ENCODE measurements at regions not wholly inside any gene's neighbourhood (a gene's known extent, or its start where the extent isn't known, plus 50 kb on each side); places are given as distances from the start of the nearest gene placed in this dataset.
"Not testable (repeated sequence)": the region's sequence is repeated elsewhere in the genome, so short reads cannot be mapped to it uniquely, and the experiment has no call there.

GRCh38 chr10:58070956-58071355 lies 196.7 kb downstream of the IPMK start:
- no peak for TF ChIP-seq CTCF (IDR thresholded peaks at IDR 0.05)
- no peak for TF ChIP-seq ZFX (IDR thresholded peaks at IDR 0.05; ENCODE audit: borderline replicate concordance)
- H3K27ac ChIP-seq, result no peak overlapping the region

GRCh38 chr10:58068809-58069208 lies 198.9 kb downstream of the IPMK start:
- H3K27ac ChIP-seq, result no peak overlapping the region
- no peak for TF ChIP-seq CTCF (IDR thresholded peaks at IDR 0.05)
- TF ChIP-seq ZFX (IDR thresholded peaks at IDR 0.05; ENCODE audit: borderline replicate concordance), result no peak

GRCh38 chr10:58066979-58067378 lies 200.7 kb downstream of the IPMK start:
- TF ChIP-seq CTCF (IDR thresholded peaks at IDR 0.05), result no peak
- no peak for TF ChIP-seq ZFX (IDR thresholded peaks at IDR 0.05; ENCODE audit: borderline replicate concordance)
- no peak overlapping the region for H3K27ac ChIP-seq

GRCh38 chr10:58066126-58066525 lies 201.6 kb downstream of the IPMK start:
- H3K27ac ChIP-seq, result no peak overlapping the region

GRCh38 chr10:58065529-58065815 lies 202.2 kb downstream of the IPMK start:
- TF ChIP-seq CTCF (IDR thresholded peaks at IDR 0.05), result peak; percentile 61
- TF ChIP-seq ZFX (IDR thresholded peaks at IDR 0.05; ENCODE audit: borderline replicate concordance), result no peak

More at GRCh38 chr10:58066126-58066525, 201.6 kb downstream of the IPMK start:
- TF ChIP-seq CTCF (IDR thresholded peaks at IDR 0.05) (no peak), ZFX (IDR thresholded peaks at IDR 0.05; ENCODE audit: borderline replicate concordance) (no peak)

GRCh38 chr10:58064714-58065528 lies 202.8 kb downstream of the IPMK start:
- TF ChIP-seq CTCF (IDR thresholded peaks at IDR 0.05) (peak; percentile 85), ZFX (IDR thresholded peaks at IDR 0.05; ENCODE audit: borderline replicate concordance) (no peak)

More at GRCh38 chr10:58065529-58065815, 202.2 kb downstream of the IPMK start:
- no peak overlapping the region for H3K27ac ChIP-seq

GRCh38 chr10:58063861-58064480 lies 203.7 kb downstream of the IPMK start:
- no peak overlapping the region for H3K27ac ChIP-seq
- no peak for TF ChIP-seq ZFX (IDR thresholded peaks at IDR 0.05; ENCODE audit: borderline replicate concordance)
- no peak for TF ChIP-seq CTCF (IDR thresholded peaks at IDR 0.05)

More at GRCh38 chr10:58064714-58065528, 202.8 kb downstream of the IPMK start:
- H3K27ac ChIP-seq, result no peak overlapping the region

- H3K27ac ChIP-seq, result not testable (repeated sequence)
Observed at GRCh38 chr10:58058683-58059082, 209.0 kb downstream of the IPMK start.

Measured in 22Rv1 (cell line).